ENCODE measurements at regions not wholly inside any gene's neighbourhood (a gene's known extent, or its start where the extent isn't known, plus 50 kb on each side); places are given as distances from the start of the nearest gene placed in this dataset.

DNA sequence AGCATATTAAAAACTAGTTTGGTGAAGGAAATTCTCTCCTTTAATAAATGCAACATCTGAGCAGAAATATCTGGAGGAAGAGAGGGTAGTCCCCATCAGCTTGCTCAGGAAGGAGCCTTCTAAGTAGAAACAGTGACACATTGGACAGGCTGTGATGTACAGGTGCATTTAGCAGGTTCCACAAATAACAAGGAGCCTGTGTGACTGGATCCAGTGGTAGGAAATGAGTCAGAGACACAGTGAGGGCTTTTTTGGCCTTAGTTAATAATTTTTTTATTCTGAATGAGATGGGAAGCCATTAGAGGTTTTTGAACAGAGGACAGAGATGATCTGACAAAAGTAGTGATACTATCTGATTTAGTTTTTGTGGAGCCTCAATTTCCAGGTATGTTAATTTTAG lies 738.9 kb upstream of the PTBP2 start:
- TF ChIP-seq, protein P1, sequence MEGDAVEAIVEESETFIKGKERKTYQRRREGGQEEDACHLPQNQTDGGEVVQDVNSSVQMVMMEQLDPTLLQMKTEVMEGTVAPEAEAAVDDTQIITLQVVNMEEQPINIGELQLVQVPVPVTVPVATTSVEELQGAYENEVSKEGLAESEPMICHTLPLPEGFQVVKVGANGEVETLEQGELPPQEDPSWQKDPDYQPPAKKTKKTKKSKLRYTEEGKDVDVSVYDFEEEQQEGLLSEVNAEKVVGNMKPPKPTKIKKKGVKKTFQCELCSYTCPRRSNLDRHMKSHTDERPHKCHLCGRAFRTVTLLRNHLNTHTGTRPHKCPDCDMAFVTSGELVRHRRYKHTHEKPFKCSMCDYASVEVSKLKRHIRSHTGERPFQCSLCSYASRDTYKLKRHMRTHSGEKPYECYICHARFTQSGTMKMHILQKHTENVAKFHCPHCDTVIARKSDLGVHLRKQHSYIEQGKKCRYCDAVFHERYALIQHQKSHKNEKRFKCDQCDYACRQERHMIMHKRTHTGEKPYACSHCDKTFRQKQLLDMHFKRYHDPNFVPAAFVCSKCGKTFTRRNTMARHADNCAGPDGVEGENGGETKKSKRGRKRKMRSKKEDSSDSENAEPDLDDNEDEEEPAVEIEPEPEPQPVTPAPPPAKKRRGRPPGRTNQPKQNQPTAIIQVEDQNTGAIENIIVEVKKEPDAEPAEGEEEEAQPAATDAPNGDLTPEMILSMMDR (IDR thresholded peaks at IDR 0.05) = no peak
- TF ChIP-seq POLR2A (IDR thresholded peaks at IDR 0.05) = no peak
